OCI-LY3 (cell line): ENCODE measurements at regions not wholly inside any gene's neighbourhood (a gene's known extent, or its start where the extent isn't known, plus 50 kb on each side); places are given as distances from the start of the nearest gene placed in this dataset.

Experiments
- H2AFZ ChIP-seq: fragments of 200-600, 300-600 bp; shearing (Covaris generic); 2 replicates; pipeline ENCODE4 v1.6.0; 2014; ENCODE audit warnings: antibody characterized with exemption, low read depth, low read length
- H3K27ac ChIP-seq: fragments of 200-600, 300-600 bp; sonication (generic); 2 replicates; pipeline ENCODE4 v1.5.1; 2014; ENCODE audit warnings: mild to moderate bottlenecking, low read length, moderate library complexity, mixed read lengths
- H3K27me3 ChIP-seq: fragments of 200-600, 300-600 bp; sonication (generic); 2 replicates; pipeline ENCODE4 v1.6.1; 2014; ENCODE audit warnings: low read depth, low read length, mixed read lengths
- H3K36me3 ChIP-seq: fragments of 200-600, 300-600 bp; sonication (generic); replicated peaks from 2 replicates; pipeline ENCODE3; 2014; ENCODE audit warnings: low read depth, low read length, mixed read lengths
- H3K4me1 ChIP-seq: fragments of 300-600, 200-600 bp; sonication (generic); 2 replicates; pipeline ENCODE4 v1.6.1; 2014; ENCODE audit warnings: low read length, mixed read lengths
- H3K4me2 ChIP-seq: fragments of 200-600, 300-600 bp; sonication (generic); 2 replicates; pipeline ENCODE4 v1.6.1; 2014; ENCODE audit warnings: low read length, mixed read lengths
- H3K4me3 ChIP-seq: fragments of 300-600, 200-600 bp; sonication (generic); 2 replicates; pipeline ENCODE4 v1.5.1; 2014; ENCODE audit warnings: antibody characterized with exemption, mild to moderate bottlenecking, low read length, moderate library complexity
- H3K79me2 ChIP-seq: fragments of 300-600, 200-600 bp; shearing (Covaris generic); 2 replicates; pipeline ENCODE4 v1.6.1; 2014; ENCODE audit warnings: mild to moderate bottlenecking, low read length, mixed read lengths
- H3K9ac ChIP-seq: fragments of 300-600, 200-600 bp; shearing (Covaris generic); 2 replicates; pipeline ENCODE4 v1.6.0; 2014; ENCODE audit warnings: mild to moderate bottlenecking, low read length, moderate library complexity
- H3K9me3 ChIP-seq: fragments of 200-600, 300-600 bp; shearing (Covaris generic); 2 replicates; pipeline ENCODE4 v1.6.1; 2014; ENCODE audit warnings: low read length, mixed read lengths; ENCODE audit not compliant: insufficient read depth
- H4K20me1 ChIP-seq: fragments of 200-600, 300-600 bp; sonication (generic); 2 replicates; pipeline ENCODE4 v1.6.1; 2016; ENCODE audit warnings: low read length, mixed read lengths; ENCODE audit not compliant: insufficient read depth
- CTCF ChIP-seq: fragments of 200-600, 300-600 bp; sonication (generic); IDR thresholded peaks from 2 replicates; pipeline ENCODE4 v1.5.1; 2014; ENCODE audit warnings: antibody characterized with exemption, low read length, low read depth
- EZH2phosphoT487 ChIP-seq: fragments of 200-600 bp; shearing (Covaris generic); IDR thresholded peaks from 2 replicates; pipeline ENCODE4 v1.6.1; 2018; ENCODE audit warnings: antibody characterized with exemption, mixed run types, low read depth

- TF ChIP-seq EZH2phosphoT487 (no peak), CTCF (no peak)
- no peak overlapping the region for H3K4me3 ChIP-seq
These were observed 51.1 kb upstream of the CRY1 start for GRCh38 chr12:107144441-107144840.

GRCh38 chr12:107144990-107145389 lies 51.6 kb upstream of the CRY1 start:
- H3K36me3 ChIP-seq: no peaks in the 10 kb centered on the region
- H4K20me1 ChIP-seq: no peaks in the 10 kb centered on the region
- no peaks in the 10 kb centered on the region for H3K79me2 ChIP-seq
- H2AFZ ChIP-seq: no peak overlapping the region
- no peak overlapping the region for H3K9ac ChIP-seq
- H3K27ac ChIP-seq: no peak overlapping the region
- H3K4me2 ChIP-seq: no peak overlapping the region
- H3K4me3 ChIP-seq: no peak overlapping the region
- TF ChIP-seq EZH2phosphoT487 (no peak), CTCF (no peak)
- no peaks in the 10 kb centered on the region for H3K9me3 ChIP-seq
- no peaks in the 10 kb centered on the region; the same call in 1 of the 2 replicates for H3K27me3 ChIP-seq
- no peaks in the 10 kb centered on the region for H3K4me1 ChIP-seq

More at GRCh38 chr12:107144441-107144840, 51.1 kb upstream of the CRY1 start:
- no peak overlapping the region for H3K4me2 ChIP-seq
- no peaks in the 10 kb centered on the region for H3K79me2 ChIP-seq
- no peak overlapping the region for H3K27ac ChIP-seq
- H3K9me3 ChIP-seq: no peaks in the 10 kb centered on the region
- H4K20me1 ChIP-seq: no peaks in the 10 kb centered on the region
- no peak overlapping the region for H2AFZ ChIP-seq
- no peak overlapping the region for H3K9ac ChIP-seq
- H3K27me3 ChIP-seq: no peaks in the 10 kb centered on the region; the same call in 1 of the 2 replicates
- no peaks in the 10 kb centered on the region for H3K36me3 ChIP-seq
- H3K4me1 ChIP-seq: no peaks in the 10 kb centered on the region

GRCh38 chr12:107145397-107145796 lies 52.0 kb upstream of the CRY1 start:
- Histone ChIP-seq H3K4me1 (no peaks in the 10 kb centered on the region), H3K4me3 (no peak overlapping the region), H2AFZ (no peak overlapping the region), H3K36me3 (no peaks in the 10 kb centered on the region), H3K9me3 (no peaks in the 10 kb centered on the region), H3K4me2 (no peak overlapping the region), H3K27me3 (no peaks in the 10 kb centered on the region; the same call in 1 of the 2 replicates), H3K9ac (no peak overlapping the region), H3K27ac (no peak overlapping the region), H3K79me2 (no peaks in the 10 kb centered on the region), H4K20me1 (no peaks in the 10 kb centered on the region)
- no peak for TF ChIP-seq EZH2phosphoT487
- no peak for TF ChIP-seq CTCF

GRCh38 chr12:107148107-107148506 lies 54.8 kb upstream of the CRY1 start:
- H3K4me1 ChIP-seq: no peaks in the 10 kb centered on the region
- H3K4me3 ChIP-seq: no peak overlapping the region
- no peak for TF ChIP-seq EZH2phosphoT487
- TF ChIP-seq CTCF: no peak
- H3K4me2 ChIP-seq: no peak overlapping the region
- H3K79me2 ChIP-seq: no peaks in the 10 kb centered on the region
- H3K36me3 ChIP-seq: no peaks in the 10 kb centered on the region
- no peak overlapping the region for H3K9ac ChIP-seq
- H4K20me1 ChIP-seq: no peaks in the 10 kb centered on the region
- H2AFZ ChIP-seq: no peak overlapping the region
- no peaks in the 10 kb centered on the region for H3K9me3 ChIP-seq
- no peak overlapping the region for H3K27ac ChIP-seq
- no peaks in the 10 kb centered on the region for H3K27me3 ChIP-seq
